ENCODE measurements at regions not wholly inside any gene's neighbourhood (a gene's known extent, or its start where the extent isn't known, plus 50 kb on each side); places are given as distances from the start of the nearest gene placed in this dataset.

GRCh38 chr12:23290627-23291330, 658.7 kb downstream of the SOX5 start:
- FAIRE-seq (no peak), DNase-seq (ENCODE audit: insufficient read length) (no peak)
- TF ChIP-seq POLR2A (IDR thresholded peaks at IDR 0.05; ENCODE audit: low read depth, low read length) (no peak), POLR2AphosphoS5 (IDR thresholded peaks at IDR 0.05; ENCODE audit: low read depth, low read length) (no peak), TAF1 (IDR thresholded peaks at IDR 0.05; ENCODE audit: borderline replicate concordance, low read depth, low read length) (no peak)

- no peak for DNase-seq (ENCODE audit: insufficient read length)
- no peak for FAIRE-seq
- TF ChIP-seq POLR2A (IDR thresholded peaks at IDR 0.05; ENCODE audit: low read depth, low read length) (no peak), TAF1 (IDR thresholded peaks at IDR 0.05; ENCODE audit: borderline replicate concordance, low read depth, low read length) (no peak), POLR2AphosphoS5 (IDR thresholded peaks at IDR 0.05; ENCODE audit: low read depth, low read length) (no peak)
Observed at GRCh38 chr12:23303220-23303619, 646.2 kb downstream of the SOX5 start.

- no peak for TF ChIP-seq TAF1 (IDR thresholded peaks at IDR 0.05; ENCODE audit: borderline replicate concordance, low read depth, low read length)
- no peak for TF ChIP-seq POLR2AphosphoS5 (IDR thresholded peaks at IDR 0.05; ENCODE audit: low read depth, low read length)
- no peak for TF ChIP-seq POLR2A (IDR thresholded peaks at IDR 0.05; ENCODE audit: low read depth, low read length)
- DNase-seq (ENCODE audit: insufficient read length) (no peak), FAIRE-seq (no peak)
Observed at GRCh38 chr12:23303821-23304220, 645.6 kb downstream of the SOX5 start.

- FAIRE-seq, result no peak
- no peak for DNase-seq (ENCODE audit: insufficient read length)
- no peak for TF ChIP-seq POLR2A (IDR thresholded peaks at IDR 0.05; ENCODE audit: low read depth, low read length)
- TF ChIP-seq POLR2AphosphoS5 (IDR thresholded peaks at IDR 0.05; ENCODE audit: low read depth, low read length), result no peak
- TF ChIP-seq TAF1 (IDR thresholded peaks at IDR 0.05; ENCODE audit: borderline replicate concordance, low read depth, low read length), result no peak
Observed at GRCh38 chr12:23333938-23334337, 615.5 kb downstream of the SOX5 start.

- FAIRE-seq (no peak), DNase-seq (ENCODE audit: insufficient read length) (no peak)
- TF ChIP-seq TAF1 (IDR thresholded peaks at IDR 0.05; ENCODE audit: borderline replicate concordance, low read depth, low read length), result no peak
Observed at GRCh38 chr12:23335593-23335992, 613.9 kb downstream of the SOX5 start.

GRCh38 chr12:23337213-23337612, 612.3 kb downstream of the SOX5 start:
- no peak for FAIRE-seq
- DNase-seq (ENCODE audit: insufficient read length), result no peak
- no peak for TF ChIP-seq TAF1 (IDR thresholded peaks at IDR 0.05; ENCODE audit: borderline replicate concordance, low read depth, low read length)
- no peak for TF ChIP-seq POLR2A (IDR thresholded peaks at IDR 0.05; ENCODE audit: low read depth, low read length)
- no peak for TF ChIP-seq POLR2AphosphoS5 (IDR thresholded peaks at IDR 0.05; ENCODE audit: low read depth, low read length)

GRCh38 chr12:23340351-23340750, 609.1 kb downstream of the SOX5 start:
- FAIRE-seq (no peak), DNase-seq (ENCODE audit: insufficient read length) (no peak)
- no peak for TF ChIP-seq POLR2AphosphoS5 (IDR thresholded peaks at IDR 0.05; ENCODE audit: low read depth, low read length)

- DNase-seq (ENCODE audit: insufficient read length) (no peak), FAIRE-seq (no peak)
- no peak for TF ChIP-seq POLR2A (IDR thresholded peaks at IDR 0.05; ENCODE audit: low read depth, low read length)
- no peak for TF ChIP-seq TAF1 (IDR thresholded peaks at IDR 0.05; ENCODE audit: borderline replicate concordance, low read depth, low read length)
- TF ChIP-seq POLR2AphosphoS5 (IDR thresholded peaks at IDR 0.05; ENCODE audit: low read depth, low read length), result no peak
Observed at GRCh38 chr12:23342407-23342806, 607.1 kb downstream of the SOX5 start.

GRCh38 chr12:23349564-23349963, 599.9 kb downstream of the SOX5 start:
- no peak for FAIRE-seq
- TF ChIP-seq POLR2AphosphoS5 (IDR thresholded peaks at IDR 0.05; ENCODE audit: low read depth, low read length) (no peak), POLR2A (IDR thresholded peaks at IDR 0.05; ENCODE audit: low read depth, low read length) (no peak), TAF1 (IDR thresholded peaks at IDR 0.05; ENCODE audit: borderline replicate concordance, low read depth, low read length) (no peak)
- DNase-seq (ENCODE audit: insufficient read length), result no peak

GRCh38 chr12:23350808-23351207, 598.7 kb downstream of the SOX5 start:
- DNase-seq (ENCODE audit: insufficient read length) (no peak), FAIRE-seq (no peak)
- TF ChIP-seq TAF1 (IDR thresholded peaks at IDR 0.05; ENCODE audit: borderline replicate concordance, low read depth, low read length), result no peak

GRCh38 chr12:23352670-23353069, 596.8 kb downstream of the SOX5 start:
- FAIRE-seq (no peak), DNase-seq (ENCODE audit: insufficient read length) (no peak)
- TF ChIP-seq POLR2AphosphoS5 (IDR thresholded peaks at IDR 0.05; ENCODE audit: low read depth, low read length), result no peak
- TF ChIP-seq POLR2A (IDR thresholded peaks at IDR 0.05; ENCODE audit: low read depth, low read length), result no peak
- TF ChIP-seq TAF1 (IDR thresholded peaks at IDR 0.05; ENCODE audit: borderline replicate concordance, low read depth, low read length), result no peak

GRCh38 chr12:23354800-23355199, 594.7 kb downstream of the SOX5 start:
- DNase-seq (ENCODE audit: insufficient read length), result no peak
- TF ChIP-seq TAF1 (IDR thresholded peaks at IDR 0.05; ENCODE audit: borderline replicate concordance, low read depth, low read length) (no peak), POLR2AphosphoS5 (IDR thresholded peaks at IDR 0.05; ENCODE audit: low read depth, low read length) (no peak), POLR2A (IDR thresholded peaks at IDR 0.05; ENCODE audit: low read depth, low read length) (no peak)
- no peak for FAIRE-seq

- DNase-seq (ENCODE audit: insufficient read length), result no peak
- TF ChIP-seq TAF1 (IDR thresholded peaks at IDR 0.05; ENCODE audit: borderline replicate concordance, low read depth, low read length), result no peak
- no peak for TF ChIP-seq POLR2AphosphoS5 (IDR thresholded peaks at IDR 0.05; ENCODE audit: low read depth, low read length)
- TF ChIP-seq POLR2A (IDR thresholded peaks at IDR 0.05; ENCODE audit: low read depth, low read length), result no peak
- no peak for FAIRE-seq
Observed at GRCh38 chr12:23356440-23356839, 593.0 kb downstream of the SOX5 start.
